GM23338 (cell line): ENCODE measurements at regions not wholly inside any gene's neighbourhood (a gene's known extent, or its start where the extent isn't known, plus 50 kb on each side); places are given as distances from the start of the nearest gene placed in this dataset.

Source experiments
- CTCF ChIP-seq, 2 experiments: fragments of 200-600 bp in 1 of 2; sonication (generic) in 1 of 2; conservative IDR thresholded peaks; 2 replicates each; pipeline versions ENCODE4 v1.5.1 to v1.6.1; 2016 to 2017; ENCODE audit warnings: antibody characterized with exemption in 2 of 2, low read depth in 2 of 2, mild to moderate bottlenecking in 2 of 2, moderate library complexity in 1 of 2
- EZH2 ChIP-seq: fragments of 200-600 bp; sonication (generic); IDR thresholded peaks from one replicate; pipeline ENCODE4 v1.8.0; 2017; ENCODE audit warnings: antibody characterized with exemption, mild to moderate bottlenecking, low read depth; ENCODE audit not compliant: unreplicated experiment
- EZH2phosphoT487 ChIP-seq: fragments of 200-600 bp; sonication (generic); IDR thresholded peaks from one replicate; pipeline ENCODE4 v1.8.1; 2018; ENCODE audit warnings: antibody characterized with exemption; ENCODE audit not compliant: unreplicated experiment
- POLR2AphosphoS5 ChIP-seq: IDR thresholded peaks from 2 replicates; pipeline ENCODE4 v1.6.1; 2016; ENCODE audit warnings: antibody characterized with exemption, low read depth
- STAT1 ChIP-seq: IDR thresholded peaks from one replicate; pipeline ENCODE4 v1.6.1; 2016; ENCODE audit warnings: antibody characterized with exemption; ENCODE audit not compliant: unreplicated experiment
- ZNF114 ChIP-seq: fragments of 250-450 bp; sonication (Bioruptor Pico); IDR thresholded peaks from 2 replicates; pipeline ENCODE4 v1.5.0; 2020; ENCODE audit warnings: mild to moderate bottlenecking, moderate library complexity
- TF ChIP-seq, protein P1 (sequence below): IDR thresholded peaks from one replicate; pipeline ENCODE4 v1.6.1; 2018; ENCODE audit warnings: antibody characterized with exemption; ENCODE audit not compliant: unreplicated experiment

DNA sequence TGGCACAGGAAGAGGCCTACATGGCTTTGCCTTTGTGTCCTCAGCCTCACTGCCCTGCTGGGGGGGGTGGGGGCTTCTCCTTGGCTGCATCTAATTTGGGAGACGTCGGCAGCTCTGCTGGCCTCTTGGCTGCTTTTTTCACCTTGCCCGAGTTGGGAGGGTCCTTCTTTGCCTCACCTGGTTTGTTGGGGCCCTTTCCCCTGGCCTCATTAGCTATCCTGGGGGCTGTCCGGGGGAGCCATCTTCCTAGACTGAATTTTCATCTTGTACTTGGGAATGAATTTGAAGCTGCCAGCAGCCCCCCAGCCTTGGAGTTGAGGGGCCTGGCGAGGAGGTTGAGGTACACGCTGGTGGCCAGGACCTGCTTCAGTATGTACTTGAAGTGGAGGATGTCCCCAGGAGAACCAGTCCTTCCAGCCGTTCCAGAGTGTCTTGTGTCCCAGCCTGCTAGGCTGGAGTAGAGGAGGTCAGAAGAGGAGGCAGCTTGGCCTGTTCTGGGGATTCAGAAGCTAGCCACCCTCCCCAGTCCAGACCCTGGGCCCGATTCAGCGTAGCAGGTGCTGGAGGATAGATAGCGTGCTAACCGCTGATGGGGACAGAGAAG lies 70.7 kb upstream of the VASH1 start:
- TF ChIP-seq CTCF (conservative IDR thresholded peaks at IDR 0.05; ENCODE audit: low read depth in 2 of 2) (no peak), ZNF114 (CRISPR knock-in tag) (no peak), EZH2 (no peak), EZH2phosphoT487 (no peak), POLR2AphosphoS5 (no peak), STAT1 (no peak)
- TF ChIP-seq, protein P1, sequence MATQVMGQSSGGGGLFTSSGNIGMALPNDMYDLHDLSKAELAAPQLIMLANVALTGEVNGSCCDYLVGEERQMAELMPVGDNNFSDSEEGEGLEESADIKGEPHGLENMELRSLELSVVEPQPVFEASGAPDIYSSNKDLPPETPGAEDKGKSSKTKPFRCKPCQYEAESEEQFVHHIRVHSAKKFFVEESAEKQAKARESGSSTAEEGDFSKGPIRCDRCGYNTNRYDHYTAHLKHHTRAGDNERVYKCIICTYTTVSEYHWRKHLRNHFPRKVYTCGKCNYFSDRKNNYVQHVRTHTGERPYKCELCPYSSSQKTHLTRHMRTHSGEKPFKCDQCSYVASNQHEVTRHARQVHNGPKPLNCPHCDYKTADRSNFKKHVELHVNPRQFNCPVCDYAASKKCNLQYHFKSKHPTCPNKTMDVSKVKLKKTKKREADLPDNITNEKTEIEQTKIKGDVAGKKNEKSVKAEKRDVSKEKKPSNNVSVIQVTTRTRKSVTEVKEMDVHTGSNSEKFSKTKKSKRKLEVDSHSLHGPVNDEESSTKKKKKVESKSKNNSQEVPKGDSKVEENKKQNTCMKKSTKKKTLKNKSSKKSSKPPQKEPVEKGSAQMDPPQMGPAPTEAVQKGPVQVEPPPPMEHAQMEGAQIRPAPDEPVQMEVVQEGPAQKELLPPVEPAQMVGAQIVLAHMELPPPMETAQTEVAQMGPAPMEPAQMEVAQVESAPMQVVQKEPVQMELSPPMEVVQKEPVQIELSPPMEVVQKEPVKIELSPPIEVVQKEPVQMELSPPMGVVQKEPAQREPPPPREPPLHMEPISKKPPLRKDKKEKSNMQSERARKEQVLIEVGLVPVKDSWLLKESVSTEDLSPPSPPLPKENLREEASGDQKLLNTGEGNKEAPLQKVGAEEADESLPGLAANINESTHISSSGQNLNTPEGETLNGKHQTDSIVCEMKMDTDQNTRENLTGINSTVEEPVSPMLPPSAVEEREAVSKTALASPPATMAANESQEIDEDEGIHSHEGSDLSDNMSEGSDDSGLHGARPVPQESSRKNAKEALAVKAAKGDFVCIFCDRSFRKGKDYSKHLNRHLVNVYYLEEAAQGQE: no peak
